ENCODE measurements at regions not wholly inside any gene's neighbourhood (a gene's known extent, or its start where the extent isn't known, plus 50 kb on each side); places are given as distances from the start of the nearest gene placed in this dataset.

GRCh38 chr1:213615226-213615916 is 372.4 kb upstream of the PROX1 start:
- Histone ChIP-seq H3K27ac (no peak overlapping the region), H3K4me1 (no peaks in the 10 kb centered on the region), H3K4me3 (no peak overlapping the region), H3K27me3 (ENCODE audit: low read depth) (no peaks in the 10 kb centered on the region), H3K36me3 (no peaks in the 10 kb centered on the region), H3K9me3 (no peaks in the 10 kb centered on the region)
- DNase-seq = no peak
- intact Hi-C loops (cut with DNase I) = no loop called here
- no peak for TF ChIP-seq CTCF (IDR thresholded peaks at IDR 0.05)
- ATAC-seq = no peak

GRCh38 chr1:213617133-213617532 is 370.6 kb upstream of the PROX1 start:
- H3K4me3 ChIP-seq = no peak overlapping the region
- intact Hi-C loops (cut with DNase I) = no loop called here
- DNase-seq = no peak
- no peaks in the 10 kb centered on the region for H3K9me3 ChIP-seq
- no peak for TF ChIP-seq CTCF (IDR thresholded peaks at IDR 0.05)
- no peaks in the 10 kb centered on the region for H3K36me3 ChIP-seq
- H3K27me3 ChIP-seq (ENCODE audit: low read depth) = no peaks in the 10 kb centered on the region
- H3K4me1 ChIP-seq = no peaks in the 10 kb centered on the region
- ATAC-seq = no peak
- no peak overlapping the region for H3K27ac ChIP-seq

DNA sequence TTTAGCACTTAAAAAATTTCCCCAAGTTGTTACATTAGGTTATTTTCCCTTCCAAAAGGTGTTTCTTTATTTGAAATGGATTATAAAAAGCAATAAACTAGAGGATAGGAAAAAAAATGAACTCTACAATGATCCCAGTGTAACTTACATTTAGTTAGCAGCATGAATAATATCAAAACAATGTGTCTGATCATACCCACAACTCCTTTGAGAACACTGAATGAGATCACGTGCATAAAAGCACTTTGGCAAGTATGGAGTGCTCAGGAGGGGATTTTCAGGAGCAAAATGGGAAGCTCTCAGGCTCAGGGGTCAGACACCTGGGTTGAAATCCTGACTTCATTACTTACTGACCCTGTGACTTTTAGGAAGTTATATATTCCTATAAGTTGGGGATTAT is 369.7 kb upstream of the PROX1 start:
- no peak overlapping the region for H3K27ac ChIP-seq
- intact Hi-C loops (cut with DNase I) = no loop called here
- H3K27me3 ChIP-seq (ENCODE audit: low read depth) = no peaks in the 10 kb centered on the region
- no peak for ATAC-seq
- H3K9me3 ChIP-seq = no peaks in the 10 kb centered on the region
- H3K36me3 ChIP-seq = no peaks in the 10 kb centered on the region
- no peak for DNase-seq
- no peaks in the 10 kb centered on the region for H3K4me1 ChIP-seq
- no peak overlapping the region for H3K4me3 ChIP-seq
- TF ChIP-seq CTCF (IDR thresholded peaks at IDR 0.05) = no peak

DNA sequence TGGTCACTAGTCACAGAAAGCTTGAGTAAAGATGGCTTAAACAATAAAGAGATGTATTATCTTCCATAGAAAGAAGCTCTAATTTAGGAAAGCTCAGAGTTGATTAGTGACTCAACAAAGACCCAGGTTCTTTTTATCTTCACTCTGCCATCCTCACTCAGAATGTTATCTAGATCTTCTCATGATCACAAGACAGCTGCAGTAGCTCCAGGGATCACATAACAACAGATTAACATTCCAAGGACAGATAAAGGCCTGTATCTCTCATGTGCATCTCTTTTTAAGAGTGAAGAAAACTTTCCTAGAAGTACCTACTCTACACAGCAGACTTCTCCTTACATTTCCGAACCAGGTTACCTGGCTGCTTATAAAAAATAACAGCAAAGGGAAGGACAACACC is 368.7 kb upstream of the PROX1 start:
- intact Hi-C loops (cut with DNase I) = no loop called here
- Histone ChIP-seq H3K36me3 (no peaks in the 10 kb centered on the region), H3K27me3 (ENCODE audit: low read depth) (no peaks in the 10 kb centered on the region), H3K27ac (no peak overlapping the region), H3K4me3 (no peak overlapping the region), H3K4me1 (no peaks in the 10 kb centered on the region), H3K9me3 (no peaks in the 10 kb centered on the region)
- ATAC-seq = no peak
- no peak for DNase-seq
- TF ChIP-seq CTCF (IDR thresholded peaks at IDR 0.05) = no peak

DNA sequence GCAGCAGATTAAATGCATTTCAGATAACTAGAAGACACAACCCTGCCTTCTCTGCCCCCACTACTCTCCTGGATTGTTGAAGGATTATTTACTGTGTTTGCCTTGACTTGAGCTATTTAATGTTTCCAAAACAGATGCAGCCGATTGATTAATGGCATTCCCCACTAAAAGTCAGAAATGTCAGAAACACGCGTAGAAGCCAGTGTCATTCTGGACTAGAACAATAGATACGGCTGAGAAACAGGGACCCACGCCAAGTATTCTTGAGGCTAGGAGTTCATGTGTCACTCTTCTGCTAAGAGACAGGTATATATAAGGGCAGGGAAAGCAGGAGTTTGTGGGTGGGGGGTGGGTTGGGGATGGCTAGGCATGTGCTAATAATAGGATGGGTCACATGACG is 366.7 kb upstream of the PROX1 start:
- Histone ChIP-seq H3K4me1 (no peaks in the 10 kb centered on the region), H3K27ac (no peak overlapping the region), H3K36me3 (no peaks in the 10 kb centered on the region), H3K4me3 (no peak overlapping the region), H3K9me3 (no peaks in the 10 kb centered on the region), H3K27me3 (ENCODE audit: low read depth) (no peaks in the 10 kb centered on the region)
- ATAC-seq = no peak
- no peak for TF ChIP-seq CTCF (IDR thresholded peaks at IDR 0.05)
- DNase-seq = no peak
- intact Hi-C loops (cut with DNase I) = no loop called here

Measured in lower lobe of right lung (tissue), 2 donors.